Neural cell (in vitro differentiated cells): ENCODE measurements at regions not wholly inside any gene's neighbourhood (a gene's known extent, or its start where the extent isn't known, plus 50 kb on each side); places are given as distances from the start of the nearest gene placed in this dataset.

Experiments used
- H2AFZ ChIP-seq: fragments of 200-600, 300-800 bp; sonication (generic), shearing (Covaris generic); 2 replicates; pipeline ENCODE4 v1.6.0; 2014; ENCODE audit warnings: low read depth, mild to moderate bottlenecking, antibody characterized with exemption, low read length, moderate library complexity
- H3F3A ChIP-seq: fragments of 200-600 bp; shearing (Covaris generic); 2 replicates; pipeline ENCODE4 v1.6.1; 2016; ENCODE audit warnings: mild to moderate bottlenecking, moderate library complexity, mixed read lengths, antibody characterized with exemption, low read length; ENCODE audit not compliant: insufficient read depth, poor library complexity, severe bottlenecking
- H3K27ac ChIP-seq: fragments of 200-600, 300-800 bp; sonication (generic), shearing (Covaris generic); 2 replicates; pipeline ENCODE4 v1.5.1; 2014; ENCODE audit warnings: mild to moderate bottlenecking, low read length, moderate library complexity
- H3K27me3 ChIP-seq: fragments of 300-800, 200-600 bp; sonication (generic), shearing (Covaris generic); 2 replicates; pipeline ENCODE4 v1.6.0; 2014; ENCODE audit warnings: mild to moderate bottlenecking, low read depth, low read length, moderate library complexity; ENCODE audit not compliant: insufficient read depth
- H3K36me3 ChIP-seq: fragments of 300-800, 200-600 bp; sonication (generic), shearing (Covaris generic); 2 replicates; pipeline ENCODE4 v1.5.1; 2014; ENCODE audit warnings: mild to moderate bottlenecking, antibody characterized with exemption, low read length, moderate library complexity; ENCODE audit not compliant: insufficient read depth
- H3K4me2 ChIP-seq: fragments of 300-800, 200-600 bp; sonication (generic), shearing (Covaris generic); 2 replicates; pipeline ENCODE4 v1.6.0; 2014; ENCODE audit warnings: mild to moderate bottlenecking, low read length
- H3K4me3 ChIP-seq: fragments of 300-800, 200-600 bp; sonication (generic), shearing (Covaris generic); 2 replicates; pipeline ENCODE4 v1.5.1; 2014; ENCODE audit warnings: mild to moderate bottlenecking, low read length, moderate library complexity
- H3K79me2 ChIP-seq: fragments of 200-600 bp; shearing (Covaris generic); replicated peaks from 2 replicates; pipeline ENCODE4 v1.6.0; 2014; ENCODE audit warnings: mild to moderate bottlenecking, low read length, moderate library complexity; ENCODE audit not compliant: insufficient read depth
- H3K9ac ChIP-seq: fragments of 300-800, 200-600 bp; sonication (generic), shearing (Covaris generic); 2 replicates; pipeline ENCODE4 v1.6.1; 2016; ENCODE audit warnings: mild to moderate bottlenecking, low read length, mixed read lengths
- H3K9me2 ChIP-seq: fragments of 200-600 bp; shearing (Covaris generic); 2 replicates; pipeline ENCODE4 v1.6.1; 2016; ENCODE audit warnings: mild to moderate bottlenecking, low read length, mixed read lengths; ENCODE audit not compliant: insufficient read depth
- H3K9me3 ChIP-seq: fragments of 200-600, 300-800 bp; sonication (generic), shearing (Covaris generic); 2 replicates; pipeline ENCODE4 v1.6.1; 2016; ENCODE audit warnings: mild to moderate bottlenecking, mixed run types, low read length, moderate library complexity, mixed read lengths
- H4K20me1 ChIP-seq: fragments of 200-600 bp; shearing (Covaris generic); 2 replicates; pipeline ENCODE4 v1.6.1; 2016; ENCODE audit warnings: mild to moderate bottlenecking, mixed run types; ENCODE audit not compliant: insufficient read depth
- CTCF ChIP-seq: fragments of 450-650 bp; IDR thresholded peaks from 2 replicates; pipeline ENCODE4 v1.5.1; 2014; ENCODE audit warnings: antibody characterized with exemption, mild to moderate bottlenecking, moderate library complexity; ENCODE audit not compliant: poor library complexity, severe bottlenecking
- EP300 ChIP-seq: fragments of 450-650 bp; conservative IDR thresholded peaks from 2 replicates; pipeline ENCODE4 v1.6.1; 2014; ENCODE audit warnings: antibody characterized with exemption, mild to moderate bottlenecking, moderate library complexity; ENCODE audit not compliant: poor library complexity, severe bottlenecking
- MXI1 ChIP-seq: fragments of 450-650 bp; conservative IDR thresholded peaks from 2 replicates; pipeline ENCODE4 v1.6.1; 2014; ENCODE audit warnings: antibody characterized with exemption, mild to moderate bottlenecking; ENCODE audit not compliant: poor library complexity, severe bottlenecking
- POLR2AphosphoS5 ChIP-seq: IDR thresholded peaks from 2 replicates; pipeline ENCODE4 v1.6.1; 2012
- RAD21 ChIP-seq: fragments of 450-650 bp; conservative IDR thresholded peaks from 2 replicates; pipeline ENCODE4 v1.6.1; 2014; ENCODE audit warnings: antibody characterized with exemption, mild to moderate bottlenecking, moderate library complexity
- REST ChIP-seq: IDR thresholded peaks from 2 replicates; pipeline ENCODE4 v1.6.1; 2012; ENCODE audit warnings: borderline replicate concordance
- SMC3 ChIP-seq: fragments of 450-650 bp; conservative IDR thresholded peaks from 2 replicates; pipeline ENCODE4 v1.6.1; 2014; ENCODE audit warnings: antibody characterized with exemption, mild to moderate bottlenecking, moderate library complexity; ENCODE audit not compliant: poor library complexity
- TAF1 ChIP-seq: IDR thresholded peaks from 2 replicates; pipeline ENCODE4 v1.6.1; 2012; ENCODE audit warnings: low read depth

- Histone ChIP-seq H3F3A (no peaks in the 10 kb centered on the region), H3K9me3 (no peaks in the 10 kb centered on the region), H3K9ac (no peak overlapping the region), H3K9me2 (no peaks in the 10 kb centered on the region), H3K4me2 (no peak overlapping the region), H4K20me1 (no peaks in the 10 kb centered on the region), H3K4me3 (no peak overlapping the region), H3K27me3 (no peaks in the 10 kb centered on the region), H2AFZ (no peak overlapping the region), H3K36me3 (no peaks in the 10 kb centered on the region), H3K27ac (no peak overlapping the region), H3K79me2 (no peaks in the 10 kb centered on the region)
- TF ChIP-seq RAD21 (no peak), REST (no peak), EP300 (no peak), CTCF (no peak), POLR2AphosphoS5 (no peak)
Measured at GRCh38 chr4:20574986-20575385, 125.3 kb upstream of the PACRGL start.

- TF ChIP-seq MXI1 (no peak), REST (no peak), CTCF (no peak), SMC3 (no peak), EP300 (no peak), POLR2AphosphoS5 (no peak), TAF1 (no peak), RAD21 (no peak)
- H3K4me2 ChIP-seq: peak overlapping the region; percentile 10
- H2AFZ ChIP-seq: no peak overlapping the region
- H3K79me2 ChIP-seq: no peaks in the 10 kb centered on the region
- no peaks in the 10 kb centered on the region for H3K9me3 ChIP-seq
- no peaks in the 10 kb centered on the region for H3F3A ChIP-seq
- no peaks in the 10 kb centered on the region for H4K20me1 ChIP-seq
- no peaks in the 10 kb centered on the region for H3K36me3 ChIP-seq
- H3K27ac ChIP-seq: no peak overlapping the region
- no peak overlapping the region for H3K9ac ChIP-seq
- H3K27me3 ChIP-seq: no peaks in the 10 kb centered on the region
- H3K9me2 ChIP-seq: no peaks in the 10 kb centered on the region
- no peak overlapping the region for H3K4me3 ChIP-seq
Measured at GRCh38 chr4:20575486-20575885, 124.8 kb upstream of the PACRGL start.
